ENCODE measurements at regions not wholly inside any gene's neighbourhood (a gene's known extent, or its start where the extent isn't known, plus 50 kb on each side); places are given as distances from the start of the nearest gene placed in this dataset.

DNA sequence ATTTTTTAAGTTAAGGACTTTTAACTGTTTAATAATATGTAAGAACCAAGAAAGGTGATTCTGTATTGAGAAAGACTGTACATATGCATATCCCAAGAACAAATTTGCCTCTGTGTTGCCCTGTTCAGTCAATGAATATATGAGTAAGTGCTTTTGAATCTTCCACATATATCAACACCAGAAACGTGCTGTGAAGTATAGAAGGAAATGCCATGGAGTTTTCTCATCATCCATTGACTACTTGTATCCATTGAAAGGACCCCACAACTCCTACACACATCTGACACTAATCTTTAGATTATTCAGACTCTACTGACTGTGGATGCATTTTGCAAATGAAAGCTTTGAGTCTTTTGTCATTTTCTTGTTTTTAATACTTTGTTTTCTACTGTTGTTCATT, 366.9 kb downstream of the S1PR1 start:
- Histone ChIP-seq H3K36me3 (no peaks in the 10 kb centered on the region), H3K27me3 (no peaks in the 10 kb centered on the region), H3K27ac (no peak overlapping the region), H3K4me3 (no peak overlapping the region), H3K4me1 (no peaks in the 10 kb centered on the region), H3K9me3 (no peaks in the 10 kb centered on the region)
- WGBS = 43% methylated on average over 1 of the region's 1 CpG
- no peak for TF ChIP-seq EP300 (IDR thresholded peaks at IDR 0.05)
- no peak for TF ChIP-seq POLR2A (IDR thresholded peaks at IDR 0.05)
- TF ChIP-seq, protein P1, sequence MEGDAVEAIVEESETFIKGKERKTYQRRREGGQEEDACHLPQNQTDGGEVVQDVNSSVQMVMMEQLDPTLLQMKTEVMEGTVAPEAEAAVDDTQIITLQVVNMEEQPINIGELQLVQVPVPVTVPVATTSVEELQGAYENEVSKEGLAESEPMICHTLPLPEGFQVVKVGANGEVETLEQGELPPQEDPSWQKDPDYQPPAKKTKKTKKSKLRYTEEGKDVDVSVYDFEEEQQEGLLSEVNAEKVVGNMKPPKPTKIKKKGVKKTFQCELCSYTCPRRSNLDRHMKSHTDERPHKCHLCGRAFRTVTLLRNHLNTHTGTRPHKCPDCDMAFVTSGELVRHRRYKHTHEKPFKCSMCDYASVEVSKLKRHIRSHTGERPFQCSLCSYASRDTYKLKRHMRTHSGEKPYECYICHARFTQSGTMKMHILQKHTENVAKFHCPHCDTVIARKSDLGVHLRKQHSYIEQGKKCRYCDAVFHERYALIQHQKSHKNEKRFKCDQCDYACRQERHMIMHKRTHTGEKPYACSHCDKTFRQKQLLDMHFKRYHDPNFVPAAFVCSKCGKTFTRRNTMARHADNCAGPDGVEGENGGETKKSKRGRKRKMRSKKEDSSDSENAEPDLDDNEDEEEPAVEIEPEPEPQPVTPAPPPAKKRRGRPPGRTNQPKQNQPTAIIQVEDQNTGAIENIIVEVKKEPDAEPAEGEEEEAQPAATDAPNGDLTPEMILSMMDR (IDR thresholded peaks at IDR 0.05) = no peak
- no peak for TF ChIP-seq POLR2AphosphoS5 (IDR thresholded peaks at IDR 0.05)
- DNase-seq (ENCODE audit: low spot score in 2 of 2) = no peak

DNA sequence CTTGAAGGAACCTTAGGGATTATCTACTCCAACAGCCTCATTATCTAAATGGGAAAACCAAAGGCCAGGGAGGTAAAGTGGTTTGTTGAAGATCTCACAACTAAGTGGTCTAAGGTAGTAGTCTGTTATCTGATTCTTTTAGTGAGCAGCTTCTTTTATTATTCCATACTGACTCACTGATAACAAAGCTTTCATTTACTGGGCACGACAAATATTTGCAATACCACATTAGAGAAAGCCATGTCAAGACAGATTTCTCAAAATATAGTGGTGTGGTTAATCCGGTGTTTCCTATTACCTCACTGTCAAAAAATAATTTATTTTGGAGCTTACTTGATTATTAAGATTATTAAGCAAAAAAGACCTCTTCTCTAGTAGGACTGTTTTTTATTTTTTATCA, 369.1 kb downstream of the S1PR1 start:
- WGBS = 31% methylated on average over 2 of the region's 2 CpGs
- no peaks in the 10 kb centered on the region for H3K36me3 ChIP-seq

DNA sequence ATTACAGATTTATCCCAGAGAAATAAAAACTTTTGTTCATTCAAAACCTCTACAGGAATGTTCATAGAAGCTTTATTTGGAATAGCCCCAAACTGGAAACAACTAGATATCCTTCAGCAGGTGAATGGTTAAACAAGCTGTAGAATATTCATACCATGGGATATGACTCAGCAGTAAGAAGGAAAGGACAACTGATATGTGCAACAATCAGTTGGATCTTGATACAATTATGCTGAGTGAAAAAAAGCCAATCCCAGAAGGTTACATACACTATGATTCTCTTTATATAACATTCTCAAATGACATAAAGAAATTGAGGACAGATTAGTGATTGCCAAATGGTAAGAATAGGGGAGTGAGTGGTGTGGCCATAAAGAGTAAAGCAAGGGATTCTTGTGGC, 376.7 kb downstream of the S1PR1 start:
- no peaks in the 10 kb centered on the region for H3K4me1 ChIP-seq
- peaks cover 6% of the 10 kb centered on the region for H3K9me3 ChIP-seq
- no peak overlapping the region for H3K27ac ChIP-seq
- H3K4me3 ChIP-seq = no peak overlapping the region
- no peaks in the 10 kb centered on the region for H3K36me3 ChIP-seq
- TF ChIP-seq, protein P1 (IDR thresholded peaks at IDR 0.05) = no peak
- no peak for TF ChIP-seq POLR2A (IDR thresholded peaks at IDR 0.05)
- TF ChIP-seq POLR2AphosphoS5 (IDR thresholded peaks at IDR 0.05) = no peak
- TF ChIP-seq EP300 (IDR thresholded peaks at IDR 0.05) = no peak
- no peak for DNase-seq (ENCODE audit: low spot score in 2 of 2)
- no peaks in the 10 kb centered on the region for H3K27me3 ChIP-seq

More for the DNA sequence above, 369.1 kb downstream of the S1PR1 start:
- no peaks in the 10 kb centered on the region for H3K4me1 ChIP-seq
- H3K9me3 ChIP-seq = peaks cover 6% of the 10 kb centered on the region
- TF ChIP-seq POLR2A (IDR thresholded peaks at IDR 0.05) = no peak
- no peak for TF ChIP-seq EP300 (IDR thresholded peaks at IDR 0.05)
- TF ChIP-seq, protein P1 (IDR thresholded peaks at IDR 0.05) = no peak
- no peak for TF ChIP-seq POLR2AphosphoS5 (IDR thresholded peaks at IDR 0.05)
- H3K27me3 ChIP-seq = no peaks in the 10 kb centered on the region
- no peak overlapping the region for H3K27ac ChIP-seq
- no peak overlapping the region for H3K4me3 ChIP-seq
- DNase-seq (ENCODE audit: low spot score in 2 of 2) = no peak

DNA sequence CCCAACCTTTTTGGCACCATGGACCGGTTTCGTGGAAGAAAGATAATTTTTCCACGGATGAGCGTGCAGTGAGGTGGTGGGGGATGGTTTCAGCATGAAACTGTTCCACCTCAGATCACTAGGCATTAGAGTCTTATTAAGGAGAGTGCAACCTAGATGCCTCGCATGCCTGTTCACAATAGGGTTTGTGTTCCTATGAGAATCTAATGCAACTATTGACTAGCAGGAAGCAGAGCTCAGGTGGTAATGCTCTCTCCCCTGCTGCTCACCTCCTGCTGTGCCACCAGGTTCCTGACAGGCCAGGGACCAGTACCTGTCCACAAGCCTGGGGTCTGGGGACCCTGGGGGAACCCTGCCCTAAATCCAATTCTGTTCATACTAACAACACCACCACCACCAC, 377.8 kb downstream of the OLFM3 start:
- Histone ChIP-seq H3K36me3 (no peaks in the 10 kb centered on the region), H3K27ac (no peak overlapping the region), H3K4me3 (no peak overlapping the region), H3K9me3 (no peaks in the 10 kb centered on the region), H3K4me1 (no peaks in the 10 kb centered on the region), H3K27me3 (no peaks in the 10 kb centered on the region)
- WGBS = 90% methylated on average over 5 of the region's 5 CpGs
- DNase-seq (ENCODE audit: low spot score in 2 of 2) = no peak
- no peak for TF ChIP-seq POLR2AphosphoS5 (IDR thresholded peaks at IDR 0.05)
- TF ChIP-seq, protein P1 (IDR thresholded peaks at IDR 0.05) = no peak
- TF ChIP-seq POLR2A (IDR thresholded peaks at IDR 0.05) = no peak
- TF ChIP-seq EP300 (IDR thresholded peaks at IDR 0.05) = no peak

DNA sequence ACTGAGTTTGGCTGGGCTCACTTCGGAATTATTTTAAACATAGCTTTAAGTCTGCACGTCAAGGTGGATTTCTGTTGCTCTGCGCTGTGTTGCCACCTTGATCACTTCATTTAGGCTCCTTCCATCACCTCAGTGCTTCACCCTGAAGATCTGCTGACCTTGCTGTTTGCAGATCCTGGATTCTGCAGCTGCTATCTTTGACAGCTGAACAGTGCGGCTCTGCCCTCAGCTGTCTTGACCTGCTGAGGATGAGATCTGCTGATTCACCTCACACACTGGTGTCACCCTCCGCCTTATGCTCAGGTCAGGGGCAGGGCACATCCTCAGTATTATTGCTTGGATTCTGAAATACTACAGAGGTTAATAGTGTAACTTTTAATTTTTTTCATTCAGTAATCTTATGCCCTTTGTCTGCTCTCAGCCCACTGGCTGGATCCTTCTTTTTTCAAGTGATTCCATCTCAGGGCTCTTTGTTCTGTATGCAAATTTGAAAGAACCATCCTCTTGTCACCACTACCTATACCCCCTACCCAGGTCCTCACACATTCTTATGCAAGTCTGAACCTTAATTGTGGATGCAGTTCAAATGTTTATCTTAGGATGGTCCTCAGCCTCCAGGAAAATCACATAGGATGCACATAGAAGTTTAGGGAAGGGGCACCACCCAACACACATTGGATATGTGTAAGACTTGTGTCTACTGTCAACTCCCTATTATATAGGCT, 364.0 kb downstream of the OLFM3 start:
- Histone ChIP-seq H3K27ac (no peak overlapping the region), H3K4me3 (no peak overlapping the region), H3K4me1 (no peaks in the 10 kb centered on the region), H3K9me3 (no peaks in the 10 kb centered on the region), H3K36me3 (no peaks in the 10 kb centered on the region), H3K27me3 (no peaks in the 10 kb centered on the region)
- no peak for DNase-seq (ENCODE audit: low spot score in 2 of 2)
- 79% methylated on average over 5 of the region's 5 CpGs for WGBS
- TF ChIP-seq POLR2A (IDR thresholded peaks at IDR 0.05) = no peak
- TF ChIP-seq, protein P1 (IDR thresholded peaks at IDR 0.05) = no peak
- no peak for TF ChIP-seq EP300 (IDR thresholded peaks at IDR 0.05)
- no peak for TF ChIP-seq POLR2AphosphoS5 (IDR thresholded peaks at IDR 0.05)

All from suprapubic skin (tissue), 4 donors.